Middle frontal gyrus (tissue), 1 donor: ENCODE measurements at regions not wholly inside any gene's neighbourhood (a gene's known extent, or its start where the extent isn't known, plus 50 kb on each side); places are given as distances from the start of the nearest gene placed in this dataset.

Source experiments
- DNase-seq: peaks from one replicate; pipeline ENCODE4 v3.0.0-alpha.2; 2015; ENCODE audit warnings: low spot score; ENCODE audit errors: extremely low spot score

- no peak for DNase-seq
Measured at GRCh38 chr9:115362640-115363039, 244.7 kb upstream of the TNC start.

- no peak for DNase-seq
Measured at GRCh38 chr9:115364991-115365390, 247.0 kb upstream of the TNC start.

- no peak for DNase-seq
Measured at GRCh38 chr9:115367321-115367720, 249.4 kb upstream of the TNC start.

DNA sequence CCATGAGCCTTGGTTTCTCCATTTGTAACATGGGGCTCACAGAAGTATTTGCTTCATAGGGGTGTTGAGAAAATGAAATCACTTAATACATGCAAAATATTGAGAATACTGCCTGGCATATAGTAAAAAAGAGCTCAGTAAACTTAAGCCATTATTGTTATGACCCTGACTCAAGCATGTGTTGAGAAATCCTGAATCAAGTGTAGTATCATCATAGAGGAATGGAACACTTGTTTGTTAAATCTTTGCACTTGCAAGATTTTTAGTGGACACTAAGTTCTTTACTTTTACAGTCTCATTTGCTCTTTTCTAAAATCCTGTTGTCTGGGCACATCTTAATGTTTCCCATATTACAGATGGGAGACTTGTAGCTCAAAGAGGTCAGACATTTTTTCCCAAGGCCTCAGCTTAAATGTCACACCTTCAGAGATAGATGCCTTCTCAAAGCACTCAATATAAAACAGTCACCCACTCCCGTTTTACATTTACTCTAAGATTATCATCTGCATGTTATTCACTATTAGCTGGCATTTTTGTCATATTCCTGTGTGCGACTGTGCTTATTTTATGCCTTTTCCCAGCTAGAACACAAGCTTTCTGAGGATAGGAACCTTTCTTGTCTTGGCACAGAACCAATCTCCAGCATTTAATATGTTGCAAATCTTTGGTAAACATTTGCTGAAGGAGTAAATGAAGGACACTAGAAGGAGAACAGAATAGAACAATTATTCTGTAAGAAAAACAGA lies 250.0 kb upstream of the TNC start:
- no peak for DNase-seq

DNA sequence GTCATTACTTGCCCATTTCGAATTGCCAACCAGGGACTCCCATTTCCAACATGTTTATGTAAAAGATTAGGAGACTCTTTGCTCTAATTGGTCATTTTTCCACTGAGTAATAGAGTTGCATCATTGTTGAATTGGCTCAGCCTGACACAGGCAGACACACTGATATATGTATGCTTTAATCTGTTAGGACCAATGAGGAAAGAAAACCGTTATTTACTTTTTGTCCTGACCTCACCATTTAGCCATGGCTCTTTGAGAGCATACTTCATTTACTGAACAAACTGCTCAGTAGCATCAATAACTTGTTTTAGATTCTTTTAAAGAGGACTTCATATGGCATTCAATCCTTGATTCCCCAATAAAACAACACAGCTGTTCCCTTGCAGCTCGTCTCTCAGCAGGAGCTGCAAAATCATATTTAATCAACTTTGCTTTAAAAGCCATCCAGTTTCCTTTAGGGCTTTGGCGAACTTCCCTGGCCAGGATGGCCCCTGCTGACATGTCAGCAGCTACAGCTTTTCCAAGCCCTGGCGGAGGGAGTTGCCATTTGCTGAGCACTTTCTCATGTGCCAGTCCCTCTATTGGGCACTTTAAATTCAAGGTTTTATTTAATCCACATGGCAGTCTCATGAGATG lies 251.5 kb upstream of the TNC start:
- DNase-seq = no peak

DNA sequence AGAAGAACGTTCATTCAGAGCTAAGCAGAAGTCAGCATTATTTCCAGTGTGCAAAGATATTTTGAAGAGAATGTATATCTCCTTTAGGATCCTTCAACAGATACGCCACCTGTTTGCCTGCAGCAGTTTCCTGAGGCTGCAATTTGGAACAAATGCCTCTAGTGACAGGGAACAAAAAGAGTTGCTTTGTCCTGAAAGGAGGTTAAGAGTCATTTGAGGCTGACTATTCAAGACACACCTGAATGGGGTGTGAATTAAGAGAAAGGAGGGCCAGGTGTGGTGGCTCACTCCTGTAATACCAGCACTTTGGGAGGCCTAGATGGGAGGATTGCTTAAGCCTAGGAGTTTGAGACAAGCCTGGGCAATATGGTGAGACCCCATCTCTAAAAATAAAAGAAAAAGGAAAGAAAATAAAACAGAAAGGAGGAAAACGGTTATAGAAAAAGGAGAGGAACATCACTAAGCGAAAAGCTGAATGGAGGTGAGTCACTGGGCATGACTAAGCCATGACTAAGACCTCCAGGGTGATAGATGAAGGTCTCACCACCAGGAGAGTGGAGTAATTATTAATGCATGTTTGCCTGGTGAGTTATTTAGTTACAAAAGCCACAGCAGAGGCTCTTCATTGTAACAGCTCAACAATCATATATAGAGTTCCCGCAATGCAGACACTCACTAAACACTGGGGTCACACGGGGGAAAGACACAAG lies 255.2 kb upstream of the TNC start:
- no peak for DNase-seq

DNA sequence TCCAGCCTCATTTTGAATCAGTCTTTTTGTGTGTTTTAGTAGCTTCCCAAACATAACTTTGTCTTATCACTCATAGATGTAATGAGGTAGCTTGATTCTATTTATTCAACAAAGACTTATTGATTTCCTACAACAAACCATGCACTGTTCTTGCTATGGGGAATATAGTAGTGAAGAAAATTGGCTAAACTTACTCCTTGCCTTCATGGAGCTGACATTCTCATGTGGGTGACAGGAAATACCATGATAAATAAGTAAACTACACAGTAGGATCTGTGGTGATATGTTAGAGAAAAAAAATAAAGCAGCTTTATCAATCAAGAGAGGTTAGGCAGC lies 255.7 kb upstream of the TNC start:
- no peak for DNase-seq

GRCh38 chr9:115374724-115375268 lies 256.8 kb upstream of the TNC start:
- DNase-seq = no peak

- DNase-seq = no peak
Measured at GRCh38 chr9:115378241-115378640, 260.3 kb upstream of the TNC start.

DNA sequence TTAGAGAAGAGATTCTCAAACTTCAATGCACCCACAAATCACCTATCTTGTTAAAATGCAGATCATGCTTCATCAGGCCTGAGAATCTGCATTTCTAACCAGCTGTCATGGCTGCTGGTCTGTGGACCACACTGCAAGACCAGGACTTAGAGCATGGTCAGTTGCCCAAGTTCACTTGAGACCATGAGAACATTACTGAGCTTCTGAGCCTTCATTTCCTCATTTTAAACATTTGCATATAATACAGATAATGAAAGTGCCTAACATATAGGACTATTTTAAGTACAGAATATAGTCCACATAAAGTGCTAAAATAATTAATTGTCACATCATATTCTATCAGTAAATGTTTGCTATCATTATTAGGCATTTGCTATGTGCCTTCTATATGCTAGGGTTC lies 260.8 kb upstream of the TNC start:
- DNase-seq = no peak

DNA sequence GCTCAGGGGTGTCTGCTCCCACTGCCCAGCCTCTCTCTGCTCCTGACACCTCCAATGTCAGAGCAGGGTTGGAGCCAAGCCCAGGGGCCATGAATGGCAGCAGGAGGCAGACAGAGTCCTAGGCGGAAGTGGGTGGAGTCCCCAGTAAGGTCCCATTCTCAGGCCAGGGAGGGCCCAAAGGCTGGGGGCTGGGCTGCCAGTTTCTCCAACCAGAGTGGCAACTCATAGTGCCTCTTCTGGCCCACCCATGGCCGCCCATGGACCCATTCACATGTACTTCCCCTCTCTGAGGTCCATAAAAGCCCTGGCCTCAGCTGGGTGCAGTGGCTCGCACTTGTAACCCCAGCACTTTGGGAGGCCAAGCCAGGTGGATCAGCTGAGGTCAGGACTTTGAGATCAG lies 261.8 kb upstream of the TNC start:
- DNase-seq = no peak

DNA sequence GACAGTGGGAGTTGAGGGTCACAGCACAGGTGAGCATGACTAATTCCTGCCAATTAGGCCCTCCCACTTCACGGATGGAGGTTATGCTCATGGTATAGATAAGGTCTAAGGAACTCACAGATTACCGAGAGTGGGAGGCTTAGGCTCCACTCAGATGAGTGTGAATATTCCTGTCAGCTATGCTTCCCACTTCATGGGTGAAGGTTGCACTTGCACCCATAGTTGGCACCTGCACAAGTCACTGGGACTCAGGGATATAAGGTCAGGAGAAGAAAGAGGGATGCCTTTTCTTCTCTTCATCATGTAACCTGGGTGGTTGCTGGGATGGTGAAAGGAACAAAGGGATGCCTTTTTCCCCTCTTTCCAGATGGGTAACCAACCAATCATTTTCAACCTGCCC lies 264.9 kb upstream of the TNC start:
- DNase-seq = no peak

DNA sequence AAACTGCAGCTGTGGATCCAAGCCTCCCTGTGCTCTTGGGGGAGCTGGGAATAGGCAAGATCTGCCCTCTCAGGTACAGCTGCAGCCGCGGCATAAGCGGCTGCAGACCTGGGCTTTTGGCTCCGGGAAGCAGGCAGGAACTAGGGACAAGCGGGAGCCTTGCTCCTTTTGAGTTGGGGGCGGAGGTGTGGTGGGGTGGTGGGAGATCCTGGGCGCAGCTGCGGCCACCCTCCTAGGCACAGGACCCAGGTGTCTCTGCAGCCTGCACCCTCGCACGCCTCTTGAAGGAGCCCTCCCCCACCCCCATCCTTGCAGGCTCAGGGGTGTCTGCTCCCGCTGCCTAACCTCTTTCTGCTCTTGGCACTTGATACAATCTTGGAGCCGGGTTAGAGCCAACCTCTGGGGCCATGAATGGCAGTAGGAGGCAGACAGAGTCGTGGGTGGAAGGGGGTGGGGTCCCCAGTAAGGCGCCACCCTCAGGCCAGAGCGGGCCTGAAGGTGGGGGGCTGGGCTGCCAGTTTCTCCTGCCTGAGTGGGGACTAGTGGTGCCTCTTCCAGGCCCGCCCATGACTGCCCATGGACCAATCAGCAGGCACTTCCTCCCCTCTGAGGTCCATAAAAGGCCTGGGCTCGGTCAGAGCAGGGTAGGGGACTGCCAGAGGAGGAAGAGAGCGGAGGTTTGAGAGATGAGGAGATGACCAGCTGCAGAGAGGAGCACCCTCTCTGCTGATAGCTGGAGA lies 267.6 kb upstream of the TNC start:
- DNase-seq = no peak

DNA sequence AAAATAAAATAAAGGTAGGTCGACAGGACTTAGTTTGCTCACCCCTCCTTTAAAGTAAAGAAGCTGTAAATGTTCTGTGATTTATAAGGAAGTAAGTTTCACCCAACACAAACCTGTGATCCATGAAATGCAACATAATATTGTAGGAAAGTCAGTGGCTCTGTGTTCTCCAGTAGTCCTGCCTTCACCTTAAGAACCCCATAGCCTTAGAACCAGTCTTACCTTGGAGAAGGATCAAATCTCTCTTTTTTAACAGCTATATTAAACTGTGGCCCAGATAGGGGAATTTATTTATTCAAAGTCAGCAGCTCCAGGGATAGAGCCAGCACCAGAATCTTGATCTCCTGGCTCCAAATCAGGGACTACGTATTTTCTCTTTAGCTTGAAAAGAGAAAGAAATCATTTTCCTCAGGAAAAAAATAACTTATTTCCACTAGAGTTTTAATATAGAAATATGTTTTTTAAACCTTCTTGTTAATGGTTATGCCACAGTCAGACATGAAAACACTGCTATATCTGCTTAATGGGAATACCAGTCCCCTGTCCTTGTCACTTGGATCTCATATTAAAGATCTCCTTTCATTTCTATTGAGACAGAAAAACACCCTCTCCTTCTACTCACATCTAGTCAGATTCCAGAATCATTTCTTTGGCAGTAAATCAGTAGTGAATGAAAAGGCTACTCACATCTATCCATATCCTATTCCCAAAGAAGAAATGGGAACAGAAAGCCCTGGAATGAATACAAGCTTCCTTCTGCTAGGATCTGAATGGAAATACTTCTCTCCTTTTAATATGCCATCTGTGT lies 269.2 kb upstream of the TNC start:
- DNase-seq = no peak

DNA sequence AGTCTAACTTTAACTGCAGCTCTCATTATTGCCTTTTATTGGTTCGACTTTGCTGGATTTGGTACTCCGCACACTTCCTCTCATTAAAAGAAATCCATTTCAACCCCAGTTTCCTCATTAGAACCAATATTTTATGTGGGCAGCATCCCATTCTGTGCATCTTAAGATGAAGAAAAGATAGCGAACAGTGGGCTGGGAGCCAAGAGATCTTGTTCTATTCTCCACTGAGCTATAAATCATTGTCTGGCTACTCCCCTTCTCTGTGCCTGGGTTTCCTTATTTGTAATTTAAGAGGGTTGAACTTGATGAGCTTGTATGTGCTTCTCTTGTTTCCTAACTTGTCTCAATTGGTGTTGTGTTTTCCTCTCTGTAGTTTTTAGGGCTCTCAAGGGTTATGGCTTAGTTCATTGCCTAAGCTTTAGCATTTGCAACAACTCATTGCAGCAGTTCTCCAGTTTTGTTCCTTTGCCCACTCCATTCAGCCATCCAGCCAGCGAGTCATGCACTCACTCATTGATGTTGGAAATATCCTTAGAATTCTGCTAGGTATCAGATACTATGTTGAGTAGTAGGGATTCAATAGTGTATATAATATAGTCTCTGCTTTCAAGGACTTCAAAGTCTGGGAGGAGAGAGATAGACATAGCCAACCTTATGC lies 273.3 kb upstream of the TNC start:
- no peak for DNase-seq

- DNase-seq = no peak
Measured at GRCh38 chr9:115393976-115394775, 276.2 kb upstream of the TNC start.

DNA sequence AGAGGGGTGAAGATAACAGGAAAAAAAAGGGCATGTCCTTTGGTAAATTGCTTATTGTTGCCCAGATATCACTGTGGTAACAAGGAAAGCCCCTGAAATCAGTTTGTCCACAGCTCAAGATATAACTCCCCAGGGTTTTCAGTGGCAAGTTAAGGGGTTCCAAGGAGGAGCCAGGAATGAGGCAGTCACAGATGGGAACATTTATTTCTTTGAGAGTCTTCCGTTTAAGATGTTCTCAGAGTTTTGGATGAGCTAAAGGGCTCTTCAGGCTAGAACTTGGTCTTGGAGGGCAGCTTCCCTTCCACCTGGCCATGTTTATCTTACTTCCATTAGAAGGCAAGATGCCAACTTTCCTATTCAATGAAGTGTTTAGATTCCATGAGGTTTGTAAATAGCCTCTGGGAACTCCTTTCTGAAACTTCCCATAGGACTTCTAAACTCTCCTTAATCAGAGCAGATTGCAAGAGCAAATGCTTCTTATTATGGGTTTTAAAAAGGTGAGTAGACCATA lies 277.6 kb upstream of the TNC start:
- no peak for DNase-seq

- DNase-seq = no peak
Measured at GRCh38 chr9:115396071-115396529, 278.1 kb upstream of the TNC start.

- no peak for DNase-seq
Measured at GRCh38 chr9:115397591-115398312, 279.8 kb upstream of the TNC start.
